HEK293 (cell line): ENCODE measurements at regions not wholly inside any gene's neighbourhood (a gene's known extent, or its start where the extent isn't known, plus 50 kb on each side); places are given as distances from the start of the nearest gene placed in this dataset.

ENCODE experiments used
- CTCF ChIP-seq: fragments of 450-650 bp; formaldehyde crosslinking; IDR thresholded peaks from 2 replicates; pipeline ENCODE4 v1.5.1; 2016; ENCODE audit warnings: missing biosample characterization, missing genetic modification characterization
- SALL2 ChIP-seq: fragments of 450-650 bp; formaldehyde crosslinking; IDR thresholded peaks from 2 replicates; pipeline ENCODE4 v1.5.0; 2017; ENCODE audit warnings: missing biosample characterization, mild to moderate bottlenecking, missing genetic modification characterization, borderline replicate concordance
- SP2 ChIP-seq: fragments of 450-650 bp; formaldehyde crosslinking; IDR thresholded peaks from 2 replicates; pipeline ENCODE4 v1.5.1; 2016; ENCODE audit warnings: missing biosample characterization, missing genetic modification characterization
- ZEB2 ChIP-seq: fragments of 450-650 bp; formaldehyde crosslinking; IDR thresholded peaks from 2 replicates; pipeline ENCODE4 v1.5.1; 2016; ENCODE audit warnings: missing biosample characterization, missing genetic modification characterization
- ZNF280C ChIP-seq: fragments of 450-650 bp; formaldehyde crosslinking; IDR thresholded peaks from 2 replicates; pipeline ENCODE4 v1.5.1; 2016; ENCODE audit warnings: missing biosample characterization, missing genetic modification characterization
- ZNF48 ChIP-seq: fragments of 450-650 bp; formaldehyde crosslinking; IDR thresholded peaks from 2 replicates; pipeline ENCODE4 v1.5.1; 2016; ENCODE audit warnings: missing biosample characterization, missing genetic modification characterization
- TF ChIP-seq, protein P1 (sequence below): sonication (generic); formaldehyde crosslinking; IDR thresholded peaks from 2 replicates; pipeline ENCODE4 v1.8.1; 2022; ENCODE audit warnings: mild to moderate bottlenecking, moderate library complexity, missing genetic modification reagents
- TF ChIP-seq, protein P2 (sequence below): fragments of 450-650 bp; formaldehyde crosslinking; IDR thresholded peaks from 2 replicates; pipeline ENCODE4 v1.5.1; 2017; ENCODE audit warnings: missing biosample characterization, missing genetic modification characterization
- TF ChIP-seq, protein P3 (sequence below): fragments of 450-650 bp; formaldehyde crosslinking; IDR thresholded peaks from 2 replicates; pipeline ENCODE4 v1.5.1; 2016; ENCODE audit warnings: missing biosample characterization, missing genetic modification characterization, low read depth
- TF ChIP-seq, protein P4 (sequence below): fragments of 450-650 bp; formaldehyde crosslinking; IDR thresholded peaks from 2 replicates; pipeline ENCODE4 v1.5.0; 2017; ENCODE audit warnings: missing biosample characterization, missing genetic modification characterization, borderline replicate concordance

GRCh38 chr13:38417241-38417640 lies 67.6 kb downstream of the UFM1 start:
- TF ChIP-seq, protein P1, sequence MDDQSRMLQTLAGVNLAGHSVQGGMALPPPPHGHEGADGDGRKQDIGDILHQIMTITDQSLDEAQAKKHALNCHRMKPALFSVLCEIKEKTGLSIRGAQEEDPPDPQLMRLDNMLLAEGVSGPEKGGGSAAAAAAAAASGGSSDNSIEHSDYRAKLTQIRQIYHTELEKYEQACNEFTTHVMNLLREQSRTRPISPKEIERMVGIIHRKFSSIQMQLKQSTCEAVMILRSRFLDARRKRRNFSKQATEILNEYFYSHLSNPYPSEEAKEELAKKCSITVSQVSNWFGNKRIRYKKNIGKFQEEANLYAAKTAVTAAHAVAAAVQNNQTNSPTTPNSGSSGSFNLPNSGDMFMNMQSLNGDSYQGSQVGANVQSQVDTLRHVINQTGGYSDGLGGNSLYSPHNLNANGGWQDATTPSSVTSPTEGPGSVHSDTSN: no peak
- no peak for TF ChIP-seq ZNF48 (tag by site-specific recombination)
- no peak for TF ChIP-seq SALL2 (tag by site-specific recombination)
- TF ChIP-seq SP2: no peak
- no peak for TF ChIP-seq CTCF (tag by site-specific recombination)
- no peak for TF ChIP-seq ZNF280C (tag by site-specific recombination)
- no peak for TF ChIP-seq ZEB2 (tag by site-specific recombination)
- TF ChIP-seq, protein P2, sequence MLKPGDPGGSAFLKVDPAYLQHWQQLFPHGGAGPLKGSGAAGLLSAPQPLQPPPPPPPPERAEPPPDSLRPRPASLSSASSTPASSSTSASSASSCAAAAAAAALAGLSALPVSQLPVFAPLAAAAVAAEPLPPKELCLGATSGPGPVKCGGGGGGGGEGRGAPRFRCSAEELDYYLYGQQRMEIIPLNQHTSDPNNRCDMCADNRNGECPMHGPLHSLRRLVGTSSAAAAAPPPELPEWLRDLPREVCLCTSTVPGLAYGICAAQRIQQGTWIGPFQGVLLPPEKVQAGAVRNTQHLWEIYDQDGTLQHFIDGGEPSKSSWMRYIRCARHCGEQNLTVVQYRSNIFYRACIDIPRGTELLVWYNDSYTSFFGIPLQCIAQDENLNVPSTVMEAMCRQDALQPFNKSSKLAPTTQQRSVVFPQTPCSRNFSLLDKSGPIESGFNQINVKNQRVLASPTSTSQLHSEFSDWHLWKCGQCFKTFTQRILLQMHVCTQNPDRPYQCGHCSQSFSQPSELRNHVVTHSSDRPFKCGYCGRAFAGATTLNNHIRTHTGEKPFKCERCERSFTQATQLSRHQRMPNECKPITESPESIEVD (tag by site-specific recombination): no peak
- TF ChIP-seq, protein P3, sequence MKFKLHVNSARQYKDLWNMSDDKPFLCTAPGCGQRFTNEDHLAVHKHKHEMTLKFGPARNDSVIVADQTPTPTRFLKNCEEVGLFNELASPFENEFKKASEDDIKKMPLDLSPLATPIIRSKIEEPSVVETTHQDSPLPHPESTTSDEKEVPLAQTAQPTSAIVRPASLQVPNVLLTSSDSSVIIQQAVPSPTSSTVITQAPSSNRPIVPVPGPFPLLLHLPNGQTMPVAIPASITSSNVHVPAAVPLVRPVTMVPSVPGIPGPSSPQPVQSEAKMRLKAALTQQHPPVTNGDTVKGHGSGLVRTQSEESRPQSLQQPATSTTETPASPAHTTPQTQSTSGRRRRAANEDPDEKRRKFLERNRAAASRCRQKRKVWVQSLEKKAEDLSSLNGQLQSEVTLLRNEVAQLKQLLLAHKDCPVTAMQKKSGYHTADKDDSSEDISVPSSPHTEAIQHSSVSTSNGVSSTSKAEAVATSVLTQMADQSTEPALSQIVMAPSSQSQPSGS (tag by site-specific recombination): no peak
- TF ChIP-seq, protein P4, sequence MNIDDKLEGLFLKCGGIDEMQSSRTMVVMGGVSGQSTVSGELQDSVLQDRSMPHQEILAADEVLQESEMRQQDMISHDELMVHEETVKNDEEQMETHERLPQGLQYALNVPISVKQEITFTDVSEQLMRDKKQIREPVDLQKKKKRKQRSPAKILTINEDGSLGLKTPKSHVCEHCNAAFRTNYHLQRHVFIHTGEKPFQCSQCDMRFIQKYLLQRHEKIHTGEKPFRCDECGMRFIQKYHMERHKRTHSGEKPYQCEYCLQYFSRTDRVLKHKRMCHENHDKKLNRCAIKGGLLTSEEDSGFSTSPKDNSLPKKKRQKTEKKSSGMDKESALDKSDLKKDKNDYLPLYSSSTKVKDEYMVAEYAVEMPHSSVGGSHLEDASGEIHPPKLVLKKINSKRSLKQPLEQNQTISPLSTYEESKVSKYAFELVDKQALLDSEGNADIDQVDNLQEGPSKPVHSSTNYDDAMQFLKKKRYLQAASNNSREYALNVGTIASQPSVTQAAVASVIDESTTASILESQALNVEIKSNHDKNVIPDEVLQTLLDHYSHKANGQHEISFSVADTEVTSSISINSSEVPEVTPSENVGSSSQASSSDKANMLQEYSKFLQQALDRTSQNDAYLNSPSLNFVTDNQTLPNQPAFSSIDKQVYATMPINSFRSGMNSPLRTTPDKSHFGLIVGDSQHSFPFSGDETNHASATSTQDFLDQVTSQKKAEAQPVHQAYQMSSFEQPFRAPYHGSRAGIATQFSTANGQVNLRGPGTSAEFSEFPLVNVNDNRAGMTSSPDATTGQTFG (tag by site-specific recombination): no peak
